ENCODE measurements at regions not wholly inside any gene's neighbourhood (a gene's known extent, or its start where the extent isn't known, plus 50 kb on each side); places are given as distances from the start of the nearest gene placed in this dataset.
A peak's percentile ranks its signal among the peaks of the same experiment; 100 is the strongest.

DNA sequence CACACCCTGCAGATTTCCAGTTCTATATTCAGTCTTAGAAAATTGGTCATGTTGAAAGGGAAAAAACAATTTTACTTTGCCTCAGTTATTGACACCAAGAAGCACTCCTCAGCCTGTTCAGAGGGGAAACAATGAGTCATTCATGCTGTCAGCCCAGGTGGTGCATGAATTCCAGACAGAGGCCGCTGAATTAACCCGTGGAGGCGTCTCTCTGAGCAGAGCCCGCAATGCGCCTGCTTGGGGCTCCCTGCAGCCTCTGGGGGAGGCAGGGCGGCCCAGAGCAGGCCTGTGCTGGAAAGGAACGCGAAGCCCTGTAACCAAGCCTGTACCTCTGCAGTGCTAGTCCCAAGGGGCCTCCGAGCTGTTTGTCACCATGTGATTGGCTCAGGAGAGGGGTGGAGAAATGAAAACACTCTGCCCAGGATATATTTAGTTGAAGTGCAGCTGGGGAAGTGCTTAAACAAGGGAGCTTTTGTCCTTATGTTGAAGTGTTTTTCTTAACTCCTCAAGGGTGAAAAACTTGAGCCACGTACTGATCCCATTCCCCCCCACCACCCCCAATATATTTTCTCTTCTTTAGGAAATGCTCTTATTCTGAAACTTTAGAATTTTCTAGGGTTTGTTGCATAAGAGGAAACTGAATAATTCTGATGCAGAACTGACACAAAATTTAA is 68.3 kb upstream of the CHD2 start:
- DNase-seq (ENCODE audit: low read depth, low spot score), result peak; percentile 99
- H3K4me3 ChIP-seq (ENCODE audit: low read depth, low read length), result no peak overlapping the region
- TF ChIP-seq, protein P1, sequence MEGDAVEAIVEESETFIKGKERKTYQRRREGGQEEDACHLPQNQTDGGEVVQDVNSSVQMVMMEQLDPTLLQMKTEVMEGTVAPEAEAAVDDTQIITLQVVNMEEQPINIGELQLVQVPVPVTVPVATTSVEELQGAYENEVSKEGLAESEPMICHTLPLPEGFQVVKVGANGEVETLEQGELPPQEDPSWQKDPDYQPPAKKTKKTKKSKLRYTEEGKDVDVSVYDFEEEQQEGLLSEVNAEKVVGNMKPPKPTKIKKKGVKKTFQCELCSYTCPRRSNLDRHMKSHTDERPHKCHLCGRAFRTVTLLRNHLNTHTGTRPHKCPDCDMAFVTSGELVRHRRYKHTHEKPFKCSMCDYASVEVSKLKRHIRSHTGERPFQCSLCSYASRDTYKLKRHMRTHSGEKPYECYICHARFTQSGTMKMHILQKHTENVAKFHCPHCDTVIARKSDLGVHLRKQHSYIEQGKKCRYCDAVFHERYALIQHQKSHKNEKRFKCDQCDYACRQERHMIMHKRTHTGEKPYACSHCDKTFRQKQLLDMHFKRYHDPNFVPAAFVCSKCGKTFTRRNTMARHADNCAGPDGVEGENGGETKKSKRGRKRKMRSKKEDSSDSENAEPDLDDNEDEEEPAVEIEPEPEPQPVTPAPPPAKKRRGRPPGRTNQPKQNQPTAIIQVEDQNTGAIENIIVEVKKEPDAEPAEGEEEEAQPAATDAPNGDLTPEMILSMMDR (IDR thresholded peaks at IDR 0.05; ENCODE audit: low read depth, low read length), result no peak
- in situ Hi-C loops (cut with HindIII; ENCODE audit: low sequenced_read_pairs), result no loop called here

DNA sequence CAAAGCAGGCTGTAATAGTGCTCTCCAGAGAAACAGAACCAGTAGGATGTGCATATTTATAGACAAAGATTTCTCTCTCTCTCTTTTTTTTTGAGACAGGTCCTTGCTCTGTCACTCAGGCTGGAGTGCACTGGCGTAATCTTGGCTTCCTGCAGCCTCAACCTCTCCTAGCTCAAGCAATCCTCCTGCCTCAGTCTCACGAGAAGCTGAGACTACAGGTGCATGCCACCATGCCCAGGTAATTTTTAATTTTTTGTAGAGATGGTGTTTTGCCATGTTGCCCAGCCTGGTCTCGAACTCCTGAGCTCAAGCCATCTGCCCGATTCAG is 67.1 kb upstream of the CHD2 start:
- no peak overlapping the region for H3K4me3 ChIP-seq (ENCODE audit: low read depth, low read length)
- DNase-seq (ENCODE audit: low read depth, low spot score), result no peak
- in situ Hi-C loops (cut with HindIII; ENCODE audit: low sequenced_read_pairs), result no loop called here
- TF ChIP-seq, protein P1 (IDR thresholded peaks at IDR 0.05; ENCODE audit: low read depth, low read length), result no peak

GRCh38 chr15:92833493-92834271 is 66.4 kb upstream of the CHD2 start:
- no peak overlapping the region for H3K4me3 ChIP-seq (ENCODE audit: low read depth, low read length)
- in situ Hi-C loops (cut with HindIII; ENCODE audit: low sequenced_read_pairs), result no loop called here
- TF ChIP-seq, protein P1 (IDR thresholded peaks at IDR 0.05; ENCODE audit: low read depth, low read length), result no peak
- no peak for DNase-seq (ENCODE audit: low read depth, low spot score)

DNA sequence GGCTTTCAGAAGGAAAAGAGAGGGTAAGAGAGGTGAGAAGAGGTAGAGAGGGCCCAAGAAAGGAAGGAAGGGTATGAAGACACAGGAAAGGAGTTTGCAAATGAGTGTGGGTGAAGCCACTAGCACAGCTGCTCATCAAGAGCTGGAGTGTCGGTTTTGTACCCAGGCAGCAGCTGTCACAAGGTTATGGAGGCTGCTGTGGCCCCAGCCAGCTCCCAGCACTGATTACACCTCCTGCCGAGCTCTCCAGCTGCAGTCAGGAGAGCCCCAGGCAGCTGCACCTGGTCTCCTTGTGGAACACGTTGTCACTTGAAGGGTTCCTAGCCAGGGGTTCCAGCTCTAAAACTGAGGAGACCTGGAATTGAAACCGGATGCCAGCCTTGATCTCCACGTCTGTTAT is 60.4 kb upstream of the CHD2 start:
- no peak overlapping the region for H3K4me3 ChIP-seq (ENCODE audit: low read depth, low read length)
- in situ Hi-C loops (cut with HindIII; ENCODE audit: low sequenced_read_pairs), result no loop called here
- TF ChIP-seq, protein P1 (IDR thresholded peaks at IDR 0.05; ENCODE audit: low read depth, low read length), result no peak
- no peak for DNase-seq (ENCODE audit: low read depth, low spot score)

DNA sequence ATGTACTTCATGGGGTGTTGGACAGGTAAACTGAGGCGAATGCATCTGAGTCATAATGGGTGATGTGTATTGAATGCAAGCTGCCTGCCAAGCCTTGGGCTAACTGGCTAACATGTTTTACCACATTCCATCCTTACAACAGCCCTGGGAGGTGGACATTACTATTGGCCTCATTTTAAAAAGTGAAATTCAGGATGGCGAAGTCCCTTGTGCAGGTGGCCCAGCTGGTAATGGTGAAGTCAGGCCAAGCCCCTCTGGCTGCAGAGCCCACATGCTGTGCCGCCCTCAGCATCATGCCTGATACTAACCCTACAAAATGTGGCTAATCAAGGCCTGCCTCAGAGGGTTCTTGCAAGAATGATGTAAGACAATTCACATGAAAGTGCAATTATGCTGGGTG is 60.0 kb upstream of the CHD2 start:
- TF ChIP-seq, protein P1 (IDR thresholded peaks at IDR 0.05; ENCODE audit: low read depth, low read length), result no peak
- in situ Hi-C loops (cut with HindIII; ENCODE audit: low sequenced_read_pairs), result no loop called here
- H3K4me3 ChIP-seq (ENCODE audit: low read depth, low read length), result no peak overlapping the region
- no peak for DNase-seq (ENCODE audit: low read depth, low spot score)

- in situ Hi-C loops (cut with HindIII; ENCODE audit: low sequenced_read_pairs), result no loop called here
- DNase-seq (ENCODE audit: low read depth, low spot score), result no peak
- TF ChIP-seq, protein P1 (IDR thresholded peaks at IDR 0.05; ENCODE audit: low read depth, low read length), result no peak
Observed at GRCh38 chr15:92843326-92843725, 56.8 kb upstream of the CHD2 start.

More at GRCh38 chr15:92843326-92843725, 56.8 kb upstream of the CHD2 start:
- H3K4me3 ChIP-seq (ENCODE audit: low read depth, low read length), result no peak overlapping the region

All from astrocyte of the spinal cord (primary cell).